Ectodermal cell (in vitro differentiated cells): ENCODE measurements at regions not wholly inside any gene's neighbourhood (a gene's known extent, or its start where the extent isn't known, plus 50 kb on each side); places are given as distances from the start of the nearest gene placed in this dataset.
"Not testable (repeated sequence)": the region's sequence is repeated elsewhere in the genome, so short reads cannot be mapped to it uniquely, and the experiment has no call there.

Source experiments
- H3K27ac ChIP-seq: 2 replicates; pipeline ENCODE4 v1.7.0; 2013; ENCODE audit warnings: mild to moderate bottlenecking, low read depth, low read length; ENCODE audit not compliant: insufficient read depth, poor library complexity, severe bottlenecking
- H3K27me3 ChIP-seq: 2 replicates; pipeline ENCODE4 v1.7.0; 2013; ENCODE audit warnings: mild to moderate bottlenecking, low read length; ENCODE audit not compliant: insufficient read depth, control insufficient read depth, poor library complexity, severe bottlenecking
- H3K36me3 ChIP-seq: one replicate; pipeline ENCODE4 v1.7.0; 2013; ENCODE audit warnings: low read length; ENCODE audit not compliant: control insufficient read depth, insufficient read depth
- H3K4me1 ChIP-seq: one replicate; pipeline ENCODE4 v1.7.0; 2013; ENCODE audit warnings: low read length; ENCODE audit not compliant: control insufficient read depth, insufficient read depth
- H3K4me3 ChIP-seq: 2 replicates; pipeline ENCODE4 v1.7.0; 2013; ENCODE audit warnings: low read depth, low read length, control low read depth; ENCODE audit not compliant: insufficient read depth
- H3K9me3 ChIP-seq: 2 replicates; pipeline ENCODE4 v1.7.0; 2013; ENCODE audit warnings: mild to moderate bottlenecking, low read length, moderate library complexity; ENCODE audit not compliant: control insufficient read depth
- WGBS, 2 experiments: methylation state at CpG; one replicate each; pipeline ENCODE4 v1.1.7; 2013; ENCODE audit warnings: missing lambda C conversion rate in 2 of 2; 5-methylcytosine and 5-hydroxymethylcytosine counted together

GRCh38 chr9:129414377-129414992 is 206.4 kb downstream of the C9orf50 start:
- Histone ChIP-seq H3K4me1 (peaks cover 35% of the 10 kb centered on the region), H3K27ac (peak overlapping the region; percentile 99), H3K4me3 (peak overlapping the region; percentile 39), H3K27me3 (no peaks in the 10 kb centered on the region), H3K36me3 (no peaks in the 10 kb centered on the region), H3K9me3 (no peaks in the 10 kb centered on the region)
- 16 to 17% methylated on average over 31 of the region's 31 CpGs for WGBS, 2 experiments

- H3K4me1 ChIP-seq: peaks cover 37% of the 10 kb centered on the region
- no peaks in the 10 kb centered on the region for H3K27me3 ChIP-seq
- H3K36me3 ChIP-seq: no peaks in the 10 kb centered on the region
- H3K9me3 ChIP-seq: no peaks in the 10 kb centered on the region
- peak overlapping the region; percentile 99 for H3K27ac ChIP-seq
- peak overlapping the region; percentile 39 for H3K4me3 ChIP-seq
- WGBS, 2 experiments: 1% methylated on average over 81 to 84 of the region's 84 CpGs
Observed at GRCh38 chr9:129413537-129414376, 207.1 kb downstream of the C9orf50 start.

GRCh38 chr9:129412814-129413536 is 207.9 kb downstream of the C9orf50 start:
- Histone ChIP-seq H3K4me3 (peak overlapping the region; percentile 39), H3K36me3 (no peaks in the 10 kb centered on the region), H3K4me1 (peaks cover 44% of the 10 kb centered on the region), H3K27ac (peak overlapping the region; percentile 99), H3K9me3 (no peaks in the 10 kb centered on the region), H3K27me3 (no peaks in the 10 kb centered on the region)
- 6 to 8% methylated on average over 45 to 49 of the region's 49 CpGs for WGBS, 2 experiments

GRCh38 chr9:129412176-129412813 is 208.6 kb downstream of the C9orf50 start:
- WGBS, 2 experiments: 92 to 93% methylated on average over 11 of the region's 11 CpGs
- not testable (repeated sequence) for H3K4me3 ChIP-seq, H3K9me3 ChIP-seq, H3K27me3 ChIP-seq, H3K36me3 ChIP-seq
- Histone ChIP-seq H3K27ac (peak overlapping the region; percentile 99), H3K4me1 (peaks cover 46% of the 10 kb centered on the region)

- Histone ChIP-seq H3K36me3 (no peaks in the 10 kb centered on the region), H3K27me3 (no peaks in the 10 kb centered on the region), H3K9me3 (no peaks in the 10 kb centered on the region), H3K4me1 (peaks cover 44% of the 10 kb centered on the region), H3K4me3 (no peak overlapping the region), H3K27ac (no peak overlapping the region)
- WGBS, 2 experiments: 93 to 94% methylated on average over 16 to 19 of the region's 19 CpGs
Observed at GRCh38 chr9:129411501-129412175, 209.3 kb downstream of the C9orf50 start.

- no peaks in the 10 kb centered on the region for H3K36me3 ChIP-seq
- 65 to 66% methylated on average over 3 of the region's 4 CpGs for WGBS, 2 experiments
Observed at GRCh38 chr9:129410226-129410625, 210.7 kb downstream of the C9orf50 start.

GRCh38 chr9:129408535-129409215 is 212.2 kb downstream of the C9orf50 start:
- Histone ChIP-seq H3K4me1 (peaks cover 37% of the 10 kb centered on the region), H3K36me3 (no peaks in the 10 kb centered on the region), H3K27me3 (no peaks in the 10 kb centered on the region), H3K4me3 (no peak overlapping the region), H3K27ac (no peak overlapping the region), H3K9me3 (no peaks in the 10 kb centered on the region)
- WGBS, 2 experiments: 84 to 86% methylated on average over 17 of the region's 17 CpGs

More at GRCh38 chr9:129410226-129410625, 210.7 kb downstream of the C9orf50 start:
- Histone ChIP-seq H3K27ac (no peak overlapping the region), H3K4me3 (no peak overlapping the region), H3K9me3 (no peaks in the 10 kb centered on the region), H3K27me3 (no peaks in the 10 kb centered on the region), H3K4me1 (peaks cover 36% of the 10 kb centered on the region)

- Histone ChIP-seq H3K27me3 (no peaks in the 10 kb centered on the region), H3K27ac (no peak overlapping the region)
Observed at GRCh38 chr9:129407905-129408452, 212.9 kb downstream of the C9orf50 start.

More at GRCh38 chr9:129407905-129408452, 212.9 kb downstream of the C9orf50 start:
- Histone ChIP-seq H3K4me1 (peaks cover 43% of the 10 kb centered on the region), H3K4me3 (no peak overlapping the region), H3K9me3 (no peaks in the 10 kb centered on the region), H3K36me3 (no peaks in the 10 kb centered on the region)
- WGBS, 2 experiments: 86 to 95% methylated on average over 5 of the region's 5 CpGs
